WERI-Rb-1 (cell line): ENCODE measurements at regions not wholly inside any gene's neighbourhood (a gene's known extent, or its start where the extent isn't known, plus 50 kb on each side); places are given as distances from the start of the nearest gene placed in this dataset.
"Not testable (repeated sequence)": the region's sequence is repeated elsewhere in the genome, so short reads cannot be mapped to it uniquely, and the experiment has no call there.

Experiments used
- DNase-seq: peaks from one replicate; pipeline ENCODE4 v3.0.0-alpha.2; 2020
- H3K27ac ChIP-seq: fragments of 250-450 bp; sonication (Bioruptor Pico); 2 replicates; pipeline ENCODE4 v1.5.1; 2020; ENCODE audit warnings: mild to moderate bottlenecking, moderate library complexity
- H3K27me3 ChIP-seq: fragments of 250-450 bp; sonication (Bioruptor Pico); 2 replicates; pipeline ENCODE4 v1.5.1; 2021; ENCODE audit warnings: mild to moderate bottlenecking, low read depth, moderate library complexity; ENCODE audit not compliant: insufficient read depth, severe bottlenecking
- H3K36me3 ChIP-seq: fragments of 250-450 bp; sonication (Bioruptor Pico); 2 replicates; pipeline ENCODE4 v1.5.1; 2020; ENCODE audit warnings: mild to moderate bottlenecking, moderate library complexity
- H3K4me3 ChIP-seq: 2 replicates; pipeline ENCODE4 v1.5.1; 2011; ENCODE audit warnings: low read depth, mild to moderate bottlenecking, control low read depth, low read length
- H3K9me3 ChIP-seq: fragments of 250-450 bp; sonication (Bioruptor Pico); 2 replicates; pipeline ENCODE4 v1.5.1; 2021; ENCODE audit warnings: mild to moderate bottlenecking, moderate library complexity; ENCODE audit not compliant: severe bottlenecking
- TF ChIP-seq, protein P1 (sequence below): IDR thresholded peaks from 2 replicates; pipeline ENCODE4 v1.5.1; 2011; ENCODE audit warnings: low read depth, mild to moderate bottlenecking, control low read depth, inconsistent platforms, low read length

DNA sequence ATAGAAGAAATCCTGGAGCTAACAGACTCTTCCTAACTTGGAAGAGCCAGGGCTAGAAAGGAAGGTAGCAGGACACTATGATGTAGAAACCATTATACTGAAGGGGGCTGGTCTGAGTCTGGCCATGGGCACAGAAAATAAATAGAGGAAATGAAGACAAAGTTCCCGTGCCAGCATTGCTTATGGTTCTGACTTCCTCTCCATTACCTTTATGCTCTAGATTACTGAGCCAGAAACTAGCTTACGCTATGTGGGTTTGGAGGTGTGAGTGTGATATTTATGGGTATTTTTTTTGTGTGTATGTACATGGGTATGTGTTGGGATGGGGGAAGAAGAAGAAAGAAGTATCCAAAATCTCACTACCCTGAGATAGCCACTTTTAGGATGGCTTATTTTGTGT, 148.3 kb downstream of the GLUD2 start:
- no peak overlapping the region for H3K27ac ChIP-seq
- H3K9me3 ChIP-seq: no peaks in the 10 kb centered on the region
- H3K4me3 ChIP-seq: no peak overlapping the region
- H3K36me3 ChIP-seq: no peaks in the 10 kb centered on the region
- TF ChIP-seq, protein P1, sequence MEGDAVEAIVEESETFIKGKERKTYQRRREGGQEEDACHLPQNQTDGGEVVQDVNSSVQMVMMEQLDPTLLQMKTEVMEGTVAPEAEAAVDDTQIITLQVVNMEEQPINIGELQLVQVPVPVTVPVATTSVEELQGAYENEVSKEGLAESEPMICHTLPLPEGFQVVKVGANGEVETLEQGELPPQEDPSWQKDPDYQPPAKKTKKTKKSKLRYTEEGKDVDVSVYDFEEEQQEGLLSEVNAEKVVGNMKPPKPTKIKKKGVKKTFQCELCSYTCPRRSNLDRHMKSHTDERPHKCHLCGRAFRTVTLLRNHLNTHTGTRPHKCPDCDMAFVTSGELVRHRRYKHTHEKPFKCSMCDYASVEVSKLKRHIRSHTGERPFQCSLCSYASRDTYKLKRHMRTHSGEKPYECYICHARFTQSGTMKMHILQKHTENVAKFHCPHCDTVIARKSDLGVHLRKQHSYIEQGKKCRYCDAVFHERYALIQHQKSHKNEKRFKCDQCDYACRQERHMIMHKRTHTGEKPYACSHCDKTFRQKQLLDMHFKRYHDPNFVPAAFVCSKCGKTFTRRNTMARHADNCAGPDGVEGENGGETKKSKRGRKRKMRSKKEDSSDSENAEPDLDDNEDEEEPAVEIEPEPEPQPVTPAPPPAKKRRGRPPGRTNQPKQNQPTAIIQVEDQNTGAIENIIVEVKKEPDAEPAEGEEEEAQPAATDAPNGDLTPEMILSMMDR: no peak
- DNase-seq: no peak
- peaks cover 18% of the 10 kb centered on the region for H3K27me3 ChIP-seq

DNA sequence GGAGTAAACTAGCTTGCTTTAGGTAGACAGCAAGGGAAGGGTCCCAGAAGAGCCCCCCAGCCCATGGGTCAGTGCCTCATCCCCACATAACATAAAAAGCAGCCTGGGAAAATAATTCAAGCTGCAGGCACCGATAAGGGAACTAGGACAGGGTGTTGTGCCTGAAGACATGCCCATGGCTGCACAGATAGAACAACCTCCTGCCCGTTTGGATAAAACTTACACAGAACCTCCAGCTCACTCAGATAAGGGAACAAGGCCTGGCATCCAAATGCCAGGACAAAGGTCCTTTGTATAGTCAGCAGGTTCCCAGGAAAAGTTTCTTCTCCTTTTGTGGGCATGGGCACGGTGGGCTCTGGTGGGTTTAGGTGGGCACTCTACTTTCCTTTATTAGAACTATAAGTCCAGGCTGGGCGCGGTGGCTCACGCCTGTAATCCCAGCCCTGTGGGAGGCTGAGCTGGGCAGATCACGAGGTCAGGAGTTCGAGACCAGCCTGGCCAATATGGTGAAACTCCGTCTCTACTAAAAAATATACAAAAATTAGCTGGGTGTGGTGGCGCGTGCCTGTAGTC, 149.5 kb downstream of the GLUD2 start:
- not testable (repeated sequence) for H3K4me3 ChIP-seq, H3K9me3 ChIP-seq, H3K36me3 ChIP-seq, H3K27ac ChIP-seq, DNase-seq
- H3K27me3 ChIP-seq: peaks cover 13% of the 10 kb centered on the region

DNA sequence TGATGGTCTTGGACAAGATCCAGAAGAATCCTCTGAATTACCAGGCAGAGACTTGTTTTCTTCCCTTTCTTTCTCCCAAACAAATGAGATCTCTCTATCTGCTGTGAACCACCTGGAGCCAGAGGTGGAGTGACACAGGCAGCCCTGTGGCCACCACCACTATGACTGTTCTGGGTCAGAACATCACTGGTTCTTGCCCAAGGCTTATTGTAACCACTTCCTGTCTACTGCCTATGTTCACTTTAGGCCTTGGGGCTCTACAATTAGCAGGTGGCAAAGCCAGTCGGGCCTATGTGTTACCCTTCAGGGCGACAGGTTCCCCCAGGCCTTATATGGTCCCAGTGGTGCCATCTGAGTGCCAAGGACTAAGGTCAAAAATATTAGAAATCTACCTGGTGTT, 161.2 kb downstream of the GLUD2 start:
- H3K36me3 ChIP-seq: no peaks in the 10 kb centered on the region
- no peak overlapping the region for H3K4me3 ChIP-seq
- H3K27me3 ChIP-seq: peaks cover 35% of the 10 kb centered on the region
- TF ChIP-seq, protein P1: no peak
- H3K9me3 ChIP-seq: no peaks in the 10 kb centered on the region
- no peak overlapping the region for H3K27ac ChIP-seq
- no peak for DNase-seq

DNA sequence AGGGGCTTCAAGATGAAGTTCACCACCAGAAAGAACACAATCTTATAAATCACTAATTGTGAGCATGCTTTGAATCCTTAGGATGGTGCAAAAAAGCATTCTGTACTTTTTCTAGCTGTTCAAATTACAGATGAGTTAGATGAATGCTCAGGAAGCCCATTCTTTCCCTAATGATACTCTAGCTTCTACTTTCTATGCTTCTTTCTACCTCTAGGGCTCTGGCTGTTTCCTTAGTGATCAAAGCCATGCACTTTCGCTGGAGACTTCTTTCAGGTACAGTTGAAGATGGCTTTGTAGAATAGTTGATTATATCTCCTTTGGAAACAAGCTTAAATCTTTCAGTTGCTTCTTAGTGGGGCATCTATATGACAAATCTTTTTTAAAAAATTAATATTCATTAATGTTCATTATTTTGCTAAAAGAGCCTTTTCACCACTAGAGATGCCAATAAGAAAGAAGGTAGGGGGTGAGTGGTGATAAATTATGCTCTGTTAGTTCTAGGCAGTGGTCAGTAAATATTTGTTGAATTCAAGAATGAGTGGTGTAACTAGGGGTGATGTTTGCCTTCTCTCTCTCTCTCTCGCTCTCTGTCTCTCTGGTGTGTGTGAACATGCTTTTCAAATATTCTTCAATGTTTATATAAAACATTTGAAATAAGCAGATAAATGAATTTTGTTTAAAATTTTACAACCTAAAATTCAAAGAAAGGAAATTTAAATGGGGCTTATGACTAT, 169.4 kb downstream of the GLUD2 start:
- peaks cover 27% of the 10 kb centered on the region for H3K27me3 ChIP-seq
- no peak for DNase-seq
- no peak overlapping the region for H3K4me3 ChIP-seq

DNA sequence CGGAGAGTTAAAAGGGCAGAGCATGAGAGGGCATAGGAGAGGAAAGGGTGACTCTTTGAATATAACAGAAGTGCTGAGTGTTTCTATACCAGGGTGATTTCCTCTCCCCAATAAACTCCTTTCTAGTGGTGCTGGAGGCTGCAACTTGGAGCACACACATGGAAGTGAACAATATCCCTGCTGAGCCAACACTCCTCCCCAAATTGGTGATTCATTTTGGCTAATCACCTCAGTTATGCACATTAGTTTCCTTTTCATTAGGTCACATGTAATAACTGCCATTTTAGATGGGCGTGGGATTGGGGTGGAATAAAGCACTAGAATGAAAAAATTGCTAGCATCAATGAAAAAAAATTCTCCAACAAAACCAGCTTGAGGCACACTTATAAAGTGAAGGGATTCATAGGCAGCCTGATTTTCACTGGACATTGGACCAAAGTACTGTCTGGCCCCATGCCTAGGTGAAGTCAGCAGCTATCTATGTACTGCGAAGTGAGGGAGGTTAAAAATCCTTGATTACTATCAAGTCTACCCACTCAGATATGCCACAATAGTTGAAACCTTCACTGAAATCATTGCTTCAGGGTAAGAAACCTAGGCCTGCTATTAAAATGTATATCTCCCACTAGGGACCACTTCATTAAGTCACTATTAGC, 174.0 kb downstream of the GLUD2 start:
- Histone ChIP-seq H3K4me3 (no peak overlapping the region), H3K27ac (no peak overlapping the region), H3K9me3 (no peaks in the 10 kb centered on the region), H3K36me3 (no peaks in the 10 kb centered on the region), H3K27me3 (peaks cover 22% of the 10 kb centered on the region)
- no peak for DNase-seq
- TF ChIP-seq, protein P1: no peak

More for the DNA sequence above, 169.4 kb downstream of the GLUD2 start:
- H3K27ac ChIP-seq: no peak overlapping the region
- no peaks in the 10 kb centered on the region for H3K9me3 ChIP-seq
- TF ChIP-seq, protein P1: no peak
- no peaks in the 10 kb centered on the region for H3K36me3 ChIP-seq

DNA sequence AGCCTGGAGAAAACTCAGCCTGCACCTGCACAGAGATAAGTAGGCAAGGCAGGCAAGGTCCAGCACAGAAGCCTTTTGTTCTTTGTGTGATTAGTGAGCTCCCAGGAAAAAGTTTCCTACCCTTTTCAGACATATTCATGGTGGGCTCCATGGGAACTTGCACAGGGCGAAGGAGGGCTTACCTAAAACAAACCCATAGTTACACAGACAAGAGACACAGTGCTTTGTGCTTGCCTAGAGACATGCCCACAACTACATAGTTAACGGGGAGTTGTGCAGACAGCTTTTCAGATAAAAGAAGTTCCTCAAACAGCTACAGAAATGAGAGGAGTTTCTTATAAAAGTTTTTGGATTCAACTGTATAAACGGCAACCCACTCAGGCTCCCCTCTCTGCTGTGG, 180.5 kb downstream of the GLUD2 start:
- no peaks in the 10 kb centered on the region for H3K9me3 ChIP-seq
- no peak overlapping the region for H3K4me3 ChIP-seq
- no peak for DNase-seq
- TF ChIP-seq, protein P1: no peak
- peaks cover 19% of the 10 kb centered on the region for H3K27me3 ChIP-seq
- no peaks in the 10 kb centered on the region for H3K36me3 ChIP-seq
- H3K27ac ChIP-seq: no peak overlapping the region
